HG03342 (cell line): ENCODE measurements at regions not wholly inside any gene's neighbourhood (a gene's known extent, or its start where the extent isn't known, plus 50 kb on each side); places are given as distances from the start of the nearest gene placed in this dataset.
"Not testable (repeated sequence)": the region's sequence is repeated elsewhere in the genome, so short reads cannot be mapped to it uniquely, and the experiment has no call there.

Experiments
- ATAC-seq: cut with Tn5 transposase; IDR thresholded peaks from one replicate; pipeline ENCODE4 v1.9.1; 2021; ENCODE audit warnings: mild to moderate bottlenecking, moderate library complexity; ENCODE audit not compliant: unreplicated experiment

DNA sequence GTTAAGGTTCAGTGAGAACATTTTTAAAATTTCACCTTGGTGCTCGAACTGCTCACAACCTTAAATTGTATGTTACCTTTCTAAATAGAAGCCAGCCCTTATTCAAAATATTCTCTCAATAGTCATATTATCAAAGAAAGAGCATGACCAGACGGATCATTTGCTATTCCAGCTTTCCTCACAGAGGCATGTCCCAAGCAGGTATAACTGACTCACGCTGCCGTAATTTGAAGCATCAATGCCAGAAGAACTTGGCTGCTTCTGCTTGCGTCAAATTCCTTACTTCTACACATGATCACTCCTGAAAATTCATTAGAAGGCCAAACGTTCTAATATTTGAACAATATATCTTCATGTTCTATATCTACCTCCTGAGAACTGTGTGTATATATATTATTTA is 69.5 kb upstream of the VGLL4 start:
- ATAC-seq: no peak

DNA sequence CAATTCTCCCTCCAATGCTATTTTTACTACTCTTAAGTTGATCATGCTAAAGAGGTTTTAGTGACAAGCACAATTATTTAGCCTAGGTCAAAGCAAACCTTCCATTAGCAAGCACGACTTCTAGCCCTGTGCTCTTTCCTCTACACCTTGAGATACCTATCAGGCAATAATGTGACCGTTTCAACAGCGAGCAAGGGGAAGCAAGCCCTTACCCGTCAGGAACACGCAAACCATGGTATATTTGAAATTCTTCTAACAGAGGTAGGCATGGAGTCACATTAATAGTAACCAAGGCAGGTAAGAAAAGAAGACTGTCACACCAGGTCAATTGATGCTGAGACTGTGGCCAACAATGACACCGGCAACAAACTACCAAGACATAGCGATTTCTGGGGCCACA is 68.9 kb upstream of the VGLL4 start:
- no peak for ATAC-seq

DNA sequence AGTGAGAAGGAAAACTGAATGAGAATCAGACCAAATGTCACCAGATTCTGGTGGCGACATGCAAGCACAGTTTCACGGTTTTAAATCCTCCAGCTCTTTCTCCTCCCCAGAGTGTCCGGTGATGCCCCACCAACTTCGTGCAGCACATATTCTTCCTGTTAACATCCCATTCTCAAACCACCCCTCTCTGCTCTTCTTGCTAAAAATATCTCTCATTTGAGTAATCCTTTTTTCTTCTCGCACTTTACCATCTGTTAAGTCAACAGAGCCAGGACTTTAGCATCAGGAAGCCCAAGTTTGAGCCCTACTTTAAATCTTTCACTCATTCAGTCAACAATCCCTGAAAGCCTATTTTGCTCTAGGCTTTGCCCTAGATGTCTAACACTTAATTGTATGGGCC is 68.2 kb upstream of the VGLL4 start:
- ATAC-seq: no peak

DNA sequence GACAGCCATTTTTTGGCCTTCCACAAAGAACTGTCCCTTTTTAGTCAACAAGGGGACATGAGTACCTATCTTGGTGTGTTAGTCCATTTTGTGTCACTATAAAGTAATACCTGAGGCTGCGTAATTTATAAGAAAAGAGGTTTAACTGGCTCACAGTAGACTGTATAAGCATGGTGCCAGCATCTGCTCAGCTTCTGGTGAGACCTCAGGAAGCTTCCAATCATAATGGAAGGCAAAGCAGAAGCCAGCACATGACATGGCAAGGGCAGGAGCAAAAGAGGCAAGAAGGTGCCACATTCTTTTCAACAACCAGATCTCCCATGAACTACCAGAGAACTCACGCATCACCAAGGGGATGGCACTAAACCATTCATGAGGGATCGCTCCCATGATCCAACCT is 66.1 kb upstream of the VGLL4 start:
- ATAC-seq: no peak

DNA sequence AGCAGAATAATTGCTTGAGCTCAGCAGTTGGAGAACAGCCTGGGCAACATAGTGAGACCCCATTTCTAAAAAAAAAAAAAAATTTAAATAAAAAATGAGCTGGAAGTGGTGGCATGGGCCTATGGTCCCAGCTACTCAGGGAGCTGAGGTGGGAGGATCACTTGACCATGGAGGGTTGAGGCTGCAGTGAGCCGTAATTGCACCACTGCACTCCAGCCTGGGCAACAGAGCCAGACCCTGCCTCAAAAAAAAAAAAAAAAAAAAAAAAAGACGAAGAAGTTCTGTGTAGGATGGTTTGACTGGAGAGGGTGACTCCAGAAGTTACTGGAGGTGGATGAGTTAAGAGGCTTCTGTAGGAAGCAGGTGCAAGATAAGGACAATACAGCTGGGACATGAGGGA is 63.4 kb upstream of the VGLL4 start:
- ATAC-seq: not testable (repeated sequence)

DNA sequence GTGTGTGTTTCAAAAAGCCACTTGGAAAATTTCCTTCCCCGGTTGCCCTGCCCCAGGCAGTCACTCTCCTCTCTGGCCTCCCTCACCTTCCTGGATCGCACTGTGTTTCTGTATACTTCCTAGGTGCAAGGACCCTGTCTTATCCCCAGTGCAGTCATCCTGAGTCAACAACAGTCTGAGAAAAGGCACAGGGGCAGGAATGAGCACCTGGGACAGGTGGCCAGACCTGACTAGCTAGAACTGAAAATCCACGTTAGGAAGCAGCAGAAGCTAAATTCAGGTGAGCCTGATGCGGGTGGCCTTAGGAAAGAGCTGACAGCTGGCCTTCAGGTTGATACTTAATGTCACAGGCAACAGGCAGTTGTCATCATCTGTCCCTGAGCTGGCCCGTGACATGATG is 62.9 kb upstream of the VGLL4 start:
- no peak for ATAC-seq

DNA sequence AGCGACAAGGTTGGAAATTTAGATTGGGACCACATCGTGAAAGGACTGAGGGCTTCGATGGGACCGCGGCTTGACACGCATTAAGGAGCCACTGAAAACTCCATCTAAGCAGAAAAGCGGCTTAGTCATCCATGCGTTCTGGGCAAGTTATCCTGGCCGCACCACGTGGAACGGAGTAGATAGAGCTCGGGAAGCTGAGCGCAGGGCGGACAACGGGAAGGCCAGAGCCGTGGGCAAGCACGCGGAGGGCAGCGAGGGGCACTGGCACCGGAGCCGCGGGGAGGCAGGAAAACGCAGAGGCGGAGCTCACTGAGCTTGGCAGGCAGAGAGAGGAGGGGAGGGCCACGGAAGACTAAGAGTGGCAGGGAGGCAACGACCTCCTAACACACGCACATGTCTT is 61.3 kb upstream of the VGLL4 start:
- no peak for ATAC-seq

DNA sequence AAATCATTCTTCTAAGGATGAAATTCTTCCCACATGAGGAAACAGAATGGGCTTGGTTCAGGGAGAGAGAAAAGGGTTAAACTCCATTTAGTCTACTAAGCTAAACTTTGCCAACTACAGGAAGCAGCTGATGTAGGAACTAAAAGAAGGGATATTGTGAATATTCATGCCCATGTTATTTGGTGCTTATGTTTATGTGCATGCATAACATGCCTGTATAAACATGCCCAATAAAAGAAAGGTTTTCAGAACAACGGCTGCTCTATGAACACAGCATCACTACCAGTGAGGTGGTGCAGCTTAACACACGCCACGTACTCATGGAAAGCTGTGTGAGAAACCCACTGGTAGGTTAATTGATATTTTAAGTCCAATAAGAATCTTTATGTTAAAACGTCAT is 59.4 kb upstream of the VGLL4 start:
- ATAC-seq: no peak

DNA sequence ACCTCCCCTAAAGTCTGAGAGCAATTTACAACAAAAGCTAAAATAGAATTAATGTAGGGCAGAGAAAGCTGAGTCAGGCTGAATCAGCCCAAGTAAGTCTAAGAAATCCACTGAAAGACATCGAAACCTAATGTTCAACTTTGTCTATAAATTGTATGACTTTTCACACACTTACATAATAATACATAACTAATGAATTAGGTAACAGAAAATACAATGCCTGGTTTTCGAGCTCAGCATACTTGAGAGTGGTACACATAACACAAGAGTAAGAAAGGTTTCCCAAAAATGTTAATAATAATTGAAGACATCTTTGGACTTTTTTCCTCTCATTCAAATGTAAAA is 55.3 kb upstream of the VGLL4 start:
- no peak for ATAC-seq

DNA sequence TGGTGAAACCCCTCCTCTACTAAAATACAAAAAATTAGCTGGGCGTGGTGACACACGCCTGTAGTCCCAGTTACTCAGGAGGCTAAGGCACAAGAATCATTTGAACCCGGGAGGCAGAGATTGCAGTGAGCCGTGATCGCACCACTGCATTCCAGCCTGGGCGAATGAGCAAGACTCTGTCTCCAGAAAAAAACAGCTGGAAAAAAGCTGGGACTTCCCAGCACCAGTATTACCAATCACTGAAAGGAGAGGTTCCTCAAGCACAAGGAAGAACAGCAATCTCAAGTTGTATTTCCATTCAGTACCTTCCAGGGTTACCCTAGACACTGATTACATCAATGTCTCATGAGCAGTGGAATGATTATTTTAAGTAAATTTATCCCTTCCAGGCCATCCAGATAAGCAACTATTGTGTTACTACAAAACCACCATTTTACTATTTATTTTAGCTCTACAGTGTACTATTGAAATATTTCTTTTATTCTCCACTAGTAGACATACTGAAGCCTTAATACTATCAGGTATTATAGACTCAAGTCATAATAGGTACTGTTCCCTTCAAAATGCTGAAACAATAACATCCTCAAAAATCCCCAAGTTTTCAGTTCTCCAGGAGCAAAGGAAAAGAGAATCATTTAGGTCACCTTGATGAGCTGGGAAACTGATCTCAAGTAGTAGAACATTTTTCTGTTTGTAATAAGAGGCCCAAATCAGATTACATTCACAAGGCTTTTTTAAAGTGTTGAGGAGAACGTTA is 54.8 kb upstream of the VGLL4 start:
- ATAC-seq: no peak

DNA sequence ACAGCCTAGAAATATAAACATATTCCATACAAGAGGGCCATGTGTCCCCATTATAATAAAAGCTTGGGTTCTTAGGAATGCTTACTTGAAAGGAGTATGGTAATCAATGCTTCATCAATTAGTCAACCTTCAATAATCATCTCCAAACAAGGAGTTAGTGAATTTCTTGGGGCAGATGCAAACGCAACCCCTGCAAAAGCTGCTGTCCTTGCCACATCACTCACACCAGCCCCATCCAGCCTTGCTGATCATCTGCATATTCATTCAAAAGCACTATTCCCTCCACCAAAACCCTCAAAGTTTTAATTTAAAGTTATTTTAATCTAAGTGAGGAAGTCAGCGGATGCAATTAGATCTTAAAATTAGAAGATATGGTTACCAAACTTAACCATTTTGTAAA is 54.0 kb upstream of the VGLL4 start:
- no peak for ATAC-seq

DNA sequence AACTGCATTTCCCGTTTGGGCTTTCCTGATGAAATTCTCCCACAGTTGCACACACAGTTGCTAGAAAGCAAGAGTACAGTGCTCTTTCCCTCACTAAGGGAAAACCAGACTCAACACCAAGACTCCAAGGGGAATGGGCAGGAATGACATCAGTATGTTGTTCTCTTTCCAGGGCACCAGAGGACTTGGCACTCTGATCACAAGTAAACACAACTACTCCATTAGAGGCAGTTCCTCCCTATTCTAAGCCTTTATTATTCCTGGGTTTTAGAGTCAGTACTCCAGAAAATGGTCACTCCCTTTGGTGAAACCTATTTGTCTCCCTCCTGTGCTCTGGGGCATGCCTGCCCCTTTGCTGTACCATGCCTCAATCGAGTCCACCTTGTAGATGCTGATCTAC is 52.3 kb upstream of the VGLL4 start:
- no peak for ATAC-seq
